Stimulated activated naive B cell treated with anti-CD40 and anti-IgM and Interleukin-4, amounts not matched to agents 10 μg/mL and 1 μg/mL and 100 μg/mL, for 72 hours (primary cell): ENCODE measurements at regions not wholly inside any gene's neighbourhood (a gene's known extent, or its start where the extent isn't known, plus 50 kb on each side); places are given as distances from the start of the nearest gene placed in this dataset.

Experiments used
- ATAC-seq, 2 donors: fragments of 150-1000 bp; cut with Tn5 transposase; replicated peaks; 2 replicates each; pipeline ENCODE4 v1.10.0; 2021; ENCODE audit warnings: moderate library complexity in 1 of 2
- DNase-seq: peaks from one replicate; pipeline ENCODE4 v3.0.0; 2021
- H3K27ac Mint-ChIP-seq: one replicate; pipeline ENCODE4 v1.8.0; 2022; ENCODE audit warnings: mild to moderate bottlenecking, mixed read lengths
- H3K27me3 Mint-ChIP-seq, 2 donors: one replicate each; pipeline ENCODE4 v1.8.0; 2022; ENCODE audit warnings: mixed read lengths in 2 of 2
- H3K36me3 Mint-ChIP-seq, 2 donors: one replicate each; pipeline ENCODE4 v1.8.0; 2022; ENCODE audit warnings: mixed read lengths in 2 of 2, mild to moderate bottlenecking in 1 of 2
- H3K4me1 Mint-ChIP-seq, 2 donors: one replicate each; pipeline ENCODE4 v1.8.0; 2022; ENCODE audit warnings: mixed read lengths in 2 of 2, mild to moderate bottlenecking in 1 of 2
- H3K4me3 Mint-ChIP-seq, 2 donors: one replicate each; pipeline ENCODE4 v1.8.0; 2022; ENCODE audit warnings: mild to moderate bottlenecking in 2 of 2, mixed read lengths in 2 of 2, moderate library complexity in 1 of 2
- H3K9me3 Mint-ChIP-seq, 2 donors: one replicate each; pipeline ENCODE4 v1.8.0; 2022; ENCODE audit warnings: mixed read lengths in 2 of 2, mild to moderate bottlenecking in 1 of 2

- no peak for DNase-seq
- Mint-ChIP-seq H3K4me1 (no peaks in the 10 kb centered on the region), H3K36me3 (peaks cover 3 to 4% of the 10 kb centered on the region in 2 donors), H3K9me3 (peaks cover 19% of the 10 kb centered on the region in 2 donors), H3K4me3 (no peak overlapping the region), H3K27ac (no peak overlapping the region), H3K27me3 (no peaks in the 10 kb centered on the region)
- ATAC-seq: no peak
These were observed 240.6 kb upstream of the CTAGE1 start for GRCh38 chr18:22658318-22658717.

DNA sequence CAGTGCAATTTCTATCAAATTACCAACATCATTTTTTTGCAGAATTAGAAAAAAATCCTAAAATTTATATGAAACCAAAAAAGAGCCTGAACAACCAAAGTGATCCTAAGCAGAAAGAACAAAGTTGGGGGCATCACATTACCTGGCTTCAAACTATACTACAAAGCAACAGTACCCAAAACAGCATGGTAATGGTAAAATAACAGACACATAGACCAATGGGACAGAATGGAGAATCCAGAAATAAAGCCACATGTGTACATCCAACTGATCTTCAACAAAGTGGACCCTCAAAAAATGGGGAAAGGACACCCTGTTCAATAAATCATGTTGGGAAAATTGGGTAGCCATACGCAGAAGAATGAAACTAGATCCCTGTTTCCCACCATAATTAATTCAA is 245.7 kb upstream of the CTAGE1 start:
- H3K27ac Mint-ChIP-seq: no peak overlapping the region
- DNase-seq (no peak), ATAC-seq (no peak)
- H3K27me3 Mint-ChIP-seq: no peaks in the 10 kb centered on the region
- peaks cover 11 to 26% of the 10 kb centered on the region in 2 donors for H3K9me3 Mint-ChIP-seq
- no peaks in the 10 kb centered on the region for H3K4me1 Mint-ChIP-seq
- H3K36me3 Mint-ChIP-seq: peaks cover 3 to 5% of the 10 kb centered on the region in 2 donors
- H3K4me3 Mint-ChIP-seq: no peak overlapping the region

DNA sequence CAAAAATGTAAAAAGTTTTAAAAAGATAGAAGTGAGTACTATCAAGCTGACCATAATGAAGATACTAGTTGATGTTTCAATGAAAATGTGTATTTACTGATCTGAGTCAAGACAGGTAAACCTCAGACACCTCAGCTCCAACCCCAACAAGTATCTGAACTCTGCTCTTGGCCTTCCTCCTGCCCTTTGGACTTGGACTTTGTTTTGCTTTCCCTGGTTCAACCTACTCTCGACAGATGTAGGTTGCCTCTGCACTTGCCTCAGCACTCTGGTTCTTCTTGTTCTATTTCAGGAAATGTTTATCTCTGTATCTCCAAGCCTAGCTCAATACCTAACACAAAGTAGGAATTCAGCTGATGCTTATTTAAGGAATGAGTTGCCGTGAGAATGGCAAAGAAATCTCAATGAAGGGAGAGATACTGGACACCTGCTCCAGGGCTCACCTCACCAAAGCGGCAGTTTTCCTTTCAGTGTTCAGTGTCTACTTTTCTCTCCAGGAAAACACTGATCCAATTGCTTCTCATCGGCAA is 248.8 kb upstream of the CTAGE1 start:
- H3K9me3 Mint-ChIP-seq: peaks cover 4 to 20% of the 10 kb centered on the region in 2 donors
- no peak overlapping the region for H3K27ac Mint-ChIP-seq
- DNase-seq: no peak
- no peak overlapping the region for H3K4me3 Mint-ChIP-seq
- peaks cover 0 to 5% of the 10 kb centered on the region in 2 donors for H3K36me3 Mint-ChIP-seq
- H3K4me1 Mint-ChIP-seq: peaks cover 2 to 5% of the 10 kb centered on the region in 2 donors
- H3K27me3 Mint-ChIP-seq: peaks cover 6 to 7% of the 10 kb centered on the region in 2 donors
- no peak for ATAC-seq

DNA sequence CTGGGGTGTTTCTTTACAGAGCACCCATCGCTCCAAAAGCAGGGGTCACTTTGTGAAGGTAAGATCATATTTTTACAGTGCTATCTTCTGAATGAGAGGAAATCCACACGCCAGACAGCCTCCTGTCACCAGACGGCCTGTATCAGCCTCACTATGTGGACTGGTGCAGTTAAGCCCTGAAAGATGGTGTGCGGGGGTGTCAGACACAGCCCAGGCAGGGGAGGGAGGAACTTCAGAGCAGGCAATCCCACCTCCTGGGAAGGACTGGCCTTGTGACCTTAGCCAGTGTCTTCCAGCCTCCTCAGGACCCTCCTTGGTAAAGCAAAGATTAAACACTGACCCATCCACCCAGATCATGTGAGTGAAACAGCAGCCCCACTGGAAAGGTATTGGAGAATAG is 249.4 kb upstream of the CTAGE1 start:
- H3K4me1 Mint-ChIP-seq: peaks cover 2 to 5% of the 10 kb centered on the region in 2 donors
- H3K27me3 Mint-ChIP-seq: peaks cover 6 to 7% of the 10 kb centered on the region in 2 donors
- no peak for ATAC-seq
- H3K9me3 Mint-ChIP-seq: peaks cover 4 to 20% of the 10 kb centered on the region in 2 donors
- H3K36me3 Mint-ChIP-seq: peaks cover 0 to 5% of the 10 kb centered on the region in 2 donors
- H3K27ac Mint-ChIP-seq: no peak overlapping the region
- no peak for DNase-seq
- H3K4me3 Mint-ChIP-seq: no peak overlapping the region

- peak in 1 of 2 donors; percentile 55 for ATAC-seq
These were observed 250.1 kb upstream of the CTAGE1 start for GRCh38 chr18:22667616-22668422.

GRCh38 chr18:22668496-22668895 is 250.8 kb upstream of the CTAGE1 start:
- H3K4me1 Mint-ChIP-seq: peaks cover 2 to 9% of the 10 kb centered on the region in 2 donors
- H3K9me3 Mint-ChIP-seq: peaks cover 4 to 15% of the 10 kb centered on the region in 2 donors
- DNase-seq (no peak), ATAC-seq (no peak)
- no peak overlapping the region for H3K27ac Mint-ChIP-seq
- no peak overlapping the region for H3K4me3 Mint-ChIP-seq
- peaks cover 6 to 7% of the 10 kb centered on the region in 2 donors for H3K27me3 Mint-ChIP-seq
- H3K36me3 Mint-ChIP-seq: peaks cover 0 to 3% of the 10 kb centered on the region in 2 donors

More at GRCh38 chr18:22667616-22668422, 250.1 kb upstream of the CTAGE1 start:
- Mint-ChIP-seq H3K9me3 (peaks cover 4 to 20% of the 10 kb centered on the region in 2 donors), H3K36me3 (peaks cover 0 to 5% of the 10 kb centered on the region in 2 donors), H3K27ac (no peak overlapping the region), H3K4me1 (peaks cover 2 to 5% of the 10 kb centered on the region in 2 donors), H3K27me3 (peaks cover 6 to 7% of the 10 kb centered on the region in 2 donors), H3K4me3 (no peak overlapping the region)
- no peak for DNase-seq

DNA sequence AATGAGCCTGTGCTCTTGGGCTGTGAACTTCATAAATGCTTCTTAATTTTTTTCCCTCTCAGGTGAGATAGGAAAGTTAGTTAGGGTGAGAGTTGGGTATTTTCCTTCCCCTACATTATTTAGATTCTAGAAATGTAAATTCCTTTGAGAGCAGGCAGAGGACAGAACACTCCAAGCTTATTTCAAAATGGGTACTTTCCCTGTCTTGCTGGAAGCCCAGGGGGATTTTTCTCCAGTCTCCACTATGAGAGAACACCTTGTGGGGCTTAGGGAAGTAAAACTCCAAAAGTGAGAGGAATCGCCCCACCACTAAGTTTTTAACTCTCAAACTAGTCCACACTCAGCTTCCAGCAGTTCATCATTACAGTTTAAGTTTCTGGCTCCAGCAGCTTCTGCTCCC is 253.2 kb upstream of the CTAGE1 start:
- no peaks in the 10 kb centered on the region for H3K36me3 Mint-ChIP-seq
- peaks cover 7 to 9% of the 10 kb centered on the region in 2 donors for H3K9me3 Mint-ChIP-seq
- no peak overlapping the region for H3K27ac Mint-ChIP-seq
- ATAC-seq (peak; percentile 31 to 77), DNase-seq (no peak)
- peaks cover 2 to 14% of the 10 kb centered on the region in 2 donors for H3K4me1 Mint-ChIP-seq
- H3K27me3 Mint-ChIP-seq: peaks cover 19 to 28% of the 10 kb centered on the region in 2 donors
- no peak overlapping the region for H3K4me3 Mint-ChIP-seq

- no peak for ATAC-seq
- DNase-seq: no peak
- Mint-ChIP-seq H3K9me3 (peaks cover 4 to 9% of the 10 kb centered on the region in 2 donors), H3K27me3 (peaks cover 28 to 29% of the 10 kb centered on the region in 2 donors), H3K36me3 (no peaks in the 10 kb centered on the region), H3K27ac (no peak overlapping the region), H3K4me3 (no peak overlapping the region), H3K4me1 (peaks cover 2 to 14% of the 10 kb centered on the region in 2 donors)
These were observed 255.6 kb upstream of the CTAGE1 start for GRCh38 chr18:22673182-22673862.

DNA sequence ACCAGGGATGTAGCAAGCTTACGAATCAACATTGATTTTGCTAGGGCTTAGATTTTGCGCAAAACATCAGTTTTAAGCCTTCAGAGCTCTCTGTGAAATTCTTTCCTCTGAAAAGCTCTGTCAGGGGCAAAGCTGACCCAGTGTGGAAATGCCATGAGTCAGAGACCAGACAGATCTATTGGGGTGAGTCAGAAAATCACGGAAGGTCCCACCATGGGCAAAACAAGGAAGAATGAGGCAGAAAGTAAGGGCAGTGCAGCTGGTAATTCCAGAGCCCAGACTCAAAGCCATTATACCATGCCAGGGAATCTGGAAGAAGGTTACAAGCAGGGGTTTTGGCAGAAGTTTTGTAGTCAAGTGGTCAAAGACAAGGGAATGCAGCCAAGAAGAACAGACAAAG is 256.6 kb upstream of the CTAGE1 start:
- H3K27ac Mint-ChIP-seq: no peak overlapping the region
- H3K36me3 Mint-ChIP-seq: no peaks in the 10 kb centered on the region
- H3K9me3 Mint-ChIP-seq: peaks cover 4 to 9% of the 10 kb centered on the region in 2 donors
- DNase-seq (no peak), ATAC-seq (no peak)
- no peak overlapping the region for H3K4me3 Mint-ChIP-seq
- peaks cover 2 to 14% of the 10 kb centered on the region in 2 donors for H3K4me1 Mint-ChIP-seq
- H3K27me3 Mint-ChIP-seq: peaks cover 21 to 23% of the 10 kb centered on the region in 2 donors

- Mint-ChIP-seq H3K4me1 (peaks cover 2 to 14% of the 10 kb centered on the region in 2 donors), H3K27me3 (peaks cover 21 to 23% of the 10 kb centered on the region in 2 donors), H3K4me3 (no peak overlapping the region), H3K27ac (no peak overlapping the region), H3K36me3 (no peaks in the 10 kb centered on the region), H3K9me3 (peaks cover 4 to 9% of the 10 kb centered on the region in 2 donors)
- DNase-seq (no peak), ATAC-seq (no peak)
These were observed 257.3 kb upstream of the CTAGE1 start for GRCh38 chr18:22675006-22675405.

DNA sequence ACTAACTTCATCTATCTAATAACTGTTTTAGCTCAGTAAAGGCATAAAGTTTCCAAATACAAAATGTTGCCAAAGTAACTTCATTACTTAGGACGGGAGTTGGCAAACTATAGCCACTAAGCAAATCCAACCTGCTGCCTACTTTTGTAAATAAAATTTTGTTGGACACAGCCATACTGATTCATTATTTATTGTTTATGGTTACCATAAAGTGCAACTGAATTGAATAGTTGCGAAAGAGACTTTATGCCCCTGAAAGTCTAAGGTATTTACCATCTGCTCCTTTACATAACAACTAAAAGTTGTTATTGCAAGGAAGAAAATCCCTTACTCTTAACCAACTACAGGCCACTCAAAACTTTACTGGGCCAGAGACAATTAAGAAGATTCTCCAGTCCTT is 256.7 kb upstream of the RBBP8 start:
- Mint-ChIP-seq H3K4me1 (peaks cover 0 to 9% of the 10 kb centered on the region in 2 donors), H3K27ac (no peak overlapping the region), H3K4me3 (no peak overlapping the region), H3K36me3 (no peaks in the 10 kb centered on the region), H3K27me3 (peaks cover 26 to 27% of the 10 kb centered on the region in 2 donors), H3K9me3 (peaks cover 4 to 9% of the 10 kb centered on the region in 2 donors)
- DNase-seq (no peak), ATAC-seq (no peak)

GRCh38 chr18:22678486-22678885 is 254.6 kb upstream of the RBBP8 start:
- Mint-ChIP-seq H3K4me1 (peaks cover 0 to 6% of the 10 kb centered on the region in 2 donors), H3K4me3 (no peak overlapping the region), H3K36me3 (no peaks in the 10 kb centered on the region), H3K27me3 (peaks cover 26 to 30% of the 10 kb centered on the region in 2 donors), H3K27ac (no peak overlapping the region), H3K9me3 (peaks cover 4 to 9% of the 10 kb centered on the region in 2 donors)
- no peak for DNase-seq
- ATAC-seq: no peak

DNA sequence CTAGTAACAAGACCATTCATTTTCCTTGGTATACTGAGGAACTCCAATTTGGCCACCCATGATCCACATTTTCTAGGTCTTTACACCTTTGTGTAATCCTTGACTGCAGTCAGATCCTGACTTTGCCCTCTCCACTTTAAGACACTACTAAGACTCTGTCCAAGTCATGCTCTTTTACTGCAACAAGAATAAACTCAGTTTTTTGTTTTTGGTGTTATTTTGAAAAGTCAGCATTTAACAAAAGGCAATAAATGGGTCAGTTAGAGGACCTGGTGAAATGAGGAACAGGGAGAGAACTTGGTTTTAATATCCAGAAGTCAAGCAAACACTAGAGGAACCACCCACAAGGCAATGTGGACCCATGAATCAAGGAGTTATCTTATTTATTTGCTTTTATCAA is 252.2 kb upstream of the RBBP8 start:
- no peak for ATAC-seq
- H3K36me3 Mint-ChIP-seq: no peaks in the 10 kb centered on the region
- DNase-seq: no peak
- H3K27me3 Mint-ChIP-seq: peaks cover 5 to 24% of the 10 kb centered on the region in 2 donors
- no peaks in the 10 kb centered on the region for H3K4me1 Mint-ChIP-seq
- no peak overlapping the region for H3K4me3 Mint-ChIP-seq
- no peak overlapping the region for H3K27ac Mint-ChIP-seq
- H3K9me3 Mint-ChIP-seq: no peaks in the 10 kb centered on the region

- no peaks in the 10 kb centered on the region for H3K4me1 Mint-ChIP-seq
- no peak for ATAC-seq
- no peaks in the 10 kb centered on the region for H3K36me3 Mint-ChIP-seq
- H3K27me3 Mint-ChIP-seq: peaks cover 5 to 19% of the 10 kb centered on the region in 2 donors
- no peaks in the 10 kb centered on the region for H3K9me3 Mint-ChIP-seq
- no peak for DNase-seq
- H3K4me3 Mint-ChIP-seq: no peak overlapping the region
- H3K27ac Mint-ChIP-seq: no peak overlapping the region
These were observed 251.2 kb upstream of the RBBP8 start for GRCh38 chr18:22681908-22682307.
